GM23248 (cell line): ENCODE measurements at regions not wholly inside any gene's neighbourhood (a gene's known extent, or its start where the extent isn't known, plus 50 kb on each side); places are given as distances from the start of the nearest gene placed in this dataset.

ENCODE experiments used
- DNase-seq: peaks from one replicate; pipeline ENCODE4 v3.0.0-alpha.2; 2015
- H2AFZ ChIP-seq: fragments of 200-600 bp; sonication (generic); 2 replicates; pipeline ENCODE4 v1.6.1; 2016; ENCODE audit warnings: antibody characterized with exemption
- H3F3A ChIP-seq: fragments of 200-600 bp; sonication (generic); 2 replicates; pipeline ENCODE4 v1.6.1; 2016; ENCODE audit warnings: mild to moderate bottlenecking, antibody characterized with exemption, mixed run types; ENCODE audit not compliant: insufficient read depth
- H3K27ac ChIP-seq: fragments of 200-600 bp; sonication (generic); 2 replicates; pipeline ENCODE4 v1.5.1; 2016; ENCODE audit warnings: mild to moderate bottlenecking
- H3K27me3 ChIP-seq: fragments of 200-600 bp; sonication (generic); replicated peaks from 2 replicates; pipeline ENCODE4 v1.6.1; 2016; ENCODE audit warnings: mild to moderate bottlenecking; ENCODE audit not compliant: insufficient read depth
- H3K36me3 ChIP-seq: fragments of 200-600 bp; sonication (generic); 2 replicates; pipeline ENCODE4 v1.6.1; 2016; ENCODE audit warnings: low read depth, mild to moderate bottlenecking
- H3K4me1 ChIP-seq: fragments of 200-600 bp; sonication (generic); 2 replicates; pipeline ENCODE4 v1.6.1; 2016; ENCODE audit warnings: mild to moderate bottlenecking; ENCODE audit not compliant: insufficient read depth
- H3K4me2 ChIP-seq: fragments of 200-600 bp; sonication (generic); one replicate; pipeline ENCODE4 v1.6.1; 2016; ENCODE audit warnings: mild to moderate bottlenecking; ENCODE audit not compliant: unreplicated experiment
- H3K4me3 ChIP-seq: fragments of 200-600 bp; sonication (generic); 2 replicates; pipeline ENCODE4 v1.5.1; 2016; ENCODE audit warnings: mild to moderate bottlenecking
- H3K79me2 ChIP-seq: fragments of 200-600 bp; sonication (generic); 2 replicates; pipeline ENCODE4 v1.6.1; 2016; ENCODE audit warnings: mild to moderate bottlenecking; ENCODE audit not compliant: insufficient read depth
- H3K9ac ChIP-seq: fragments of 200-600 bp; sonication (generic); 2 replicates; pipeline ENCODE4 v1.6.1; 2016; ENCODE audit warnings: mild to moderate bottlenecking
- H3K9me2 ChIP-seq: fragments of 200-600 bp; sonication (generic); 2 replicates; pipeline ENCODE4 v1.6.1; 2016; ENCODE audit warnings: mixed run types, mild to moderate bottlenecking, moderate library complexity; ENCODE audit not compliant: insufficient read depth
- H3K9me3 ChIP-seq: fragments of 200-600 bp; sonication (generic); one replicate; pipeline ENCODE4 v1.6.1; 2017; ENCODE audit warnings: low read depth
- H4K20me1 ChIP-seq: fragments of 200-600 bp; sonication (generic); 2 replicates; pipeline ENCODE4 v1.6.0; 2016; ENCODE audit not compliant: insufficient read depth
- EZH2 ChIP-seq: fragments of 200-600 bp; sonication (generic); IDR thresholded peaks from 2 replicates; pipeline ENCODE4 v1.6.1; 2018; ENCODE audit warnings: antibody characterized with exemption, mild to moderate bottlenecking; ENCODE audit not compliant: insufficient read depth, poor library complexity, severe bottlenecking
- EZH2phosphoT487 ChIP-seq: fragments of 200-600 bp; sonication (generic); IDR thresholded peaks from 2 replicates; pipeline ENCODE4 v1.6.1; 2018; ENCODE audit warnings: antibody characterized with exemption, moderate library complexity, mild to moderate bottlenecking, low read depth; ENCODE audit not compliant: insufficient read depth
- WGBS, 2 experiments: methylation state at CpG; one replicate each; pipeline ENCODE4 v1.1.6; 2015 to 2017; ENCODE audit warnings: low lambda C conversion rate in 2 of 2, low coverage in 1 of 2; ENCODE audit errors: missing lambda C conversion rate in 2 of 2; 5-methylcytosine and 5-hydroxymethylcytosine counted together
- in situ Hi-C: fragments of 300-500 bp; cut with MboI; formaldehyde crosslinking; loops from 2 replicates; pipeline ENCODE4 v1.15.0; 2020

DNA sequence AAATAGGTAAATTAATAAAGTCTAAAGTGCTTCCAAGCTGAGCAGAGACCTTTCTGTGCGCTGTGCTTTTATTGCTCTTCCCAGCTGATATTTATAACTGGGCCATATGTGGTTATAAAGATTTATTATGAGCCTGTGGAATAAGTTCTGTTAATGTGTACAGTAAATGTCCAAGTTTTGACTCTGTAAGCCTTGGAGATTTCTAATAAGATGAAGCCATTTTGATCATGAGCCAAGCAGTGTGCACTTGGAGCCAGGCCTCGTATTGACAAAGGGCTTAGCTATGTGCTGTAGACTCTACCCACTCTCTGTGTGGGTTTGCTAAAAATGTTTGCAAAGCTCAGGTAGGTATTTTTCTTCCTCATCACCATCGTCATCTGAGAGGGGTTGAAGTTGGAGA lies 361.1 kb downstream of the FOXA2 start:
- Histone ChIP-seq H3K79me2 (no peaks in the 10 kb centered on the region), H3K4me2 (no peak overlapping the region), H3K4me3 (no peak overlapping the region), H3K9me2 (no peaks in the 10 kb centered on the region), H3F3A (no peaks in the 10 kb centered on the region), H3K27me3 (no peaks in the 10 kb centered on the region), H3K4me1 (no peaks in the 10 kb centered on the region), H3K27ac (no peak overlapping the region), H3K9me3 (no peaks in the 10 kb centered on the region), H4K20me1 (no peaks in the 10 kb centered on the region), H3K9ac (no peak overlapping the region), H3K36me3 (no peaks in the 10 kb centered on the region), H2AFZ (no peak overlapping the region)
- 29 to 43% methylated on average over 3 of the region's 3 CpGs for WGBS, 2 experiments
- DNase-seq, result no peak
- in situ Hi-C loops, result no loop called here
- TF ChIP-seq EZH2phosphoT487 (no peak), EZH2 (no peak)

DNA sequence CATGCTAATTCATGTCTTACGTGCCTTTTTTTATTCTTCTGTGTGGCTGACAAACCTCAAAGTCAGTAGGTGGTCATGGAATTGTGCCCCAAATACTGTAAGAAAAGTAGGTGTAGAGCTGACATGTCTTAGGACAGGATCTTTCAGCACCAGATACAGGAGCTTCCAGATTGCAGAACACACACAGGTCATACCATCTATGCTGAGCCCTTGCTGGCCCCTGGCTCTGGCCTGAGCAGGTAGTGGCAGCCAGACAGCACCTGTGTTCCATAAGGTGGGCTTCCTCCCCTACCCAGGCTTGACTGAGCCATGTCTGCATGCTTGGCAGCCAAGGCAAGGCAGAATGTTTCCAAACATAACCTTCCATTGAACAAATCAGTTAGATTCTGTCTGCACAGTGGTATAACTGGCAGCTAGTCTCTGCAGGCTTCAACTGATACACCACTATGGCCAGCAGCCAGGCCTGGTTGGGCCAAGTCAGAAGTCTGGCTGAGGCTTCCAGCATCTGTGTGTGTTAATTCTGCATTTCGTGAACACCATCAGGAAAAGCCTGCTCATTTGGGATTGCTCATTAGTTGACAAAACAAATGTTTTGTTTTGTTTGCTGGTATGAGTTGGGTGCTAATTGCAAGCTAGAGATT lies 366.5 kb downstream of the FOXA2 start:
- Histone ChIP-seq H3K4me2 (no peak overlapping the region), H3K9me3 (no peaks in the 10 kb centered on the region), H3K27ac (no peak overlapping the region), H3K36me3 (no peaks in the 10 kb centered on the region), H4K20me1 (no peaks in the 10 kb centered on the region), H2AFZ (no peak overlapping the region), H3K27me3 (no peaks in the 10 kb centered on the region), H3F3A (no peaks in the 10 kb centered on the region), H3K9me2 (no peaks in the 10 kb centered on the region), H3K79me2 (no peaks in the 10 kb centered on the region), H3K9ac (no peak overlapping the region), H3K4me1 (no peaks in the 10 kb centered on the region), H3K4me3 (no peak overlapping the region)
- in situ Hi-C loops, result no loop called here
- TF ChIP-seq EZH2phosphoT487, result no peak
- TF ChIP-seq EZH2, result no peak
- 2 to 3% methylated on average over 2 of the region's 2 CpGs for WGBS, 2 experiments
- no peak for DNase-seq

GRCh38 chr20:22216984-22217383 lies 367.4 kb downstream of the FOXA2 start:
- H3K9ac ChIP-seq, result no peak overlapping the region
- WGBS, 2 experiments, result 46 to 53% methylated on average over 11 of the region's 11 CpGs

GRCh38 chr20:22214296-22214695 lies 370.1 kb downstream of the FOXA2 start:
- DNase-seq, result no peak
- H3K36me3 ChIP-seq, result no peaks in the 10 kb centered on the region
- 24 to 27% methylated on average over 3 of the region's 3 CpGs for WGBS, 2 experiments

More at GRCh38 chr20:22216984-22217383, 367.4 kb downstream of the FOXA2 start:
- H3K79me2 ChIP-seq, result no peaks in the 10 kb centered on the region
- no peaks in the 10 kb centered on the region for H3K27me3 ChIP-seq
- H3K36me3 ChIP-seq, result no peaks in the 10 kb centered on the region
- no peaks in the 10 kb centered on the region for H3K4me1 ChIP-seq
- in situ Hi-C loops, result no loop called here
- no peaks in the 10 kb centered on the region for H3F3A ChIP-seq
- no peak for DNase-seq
- TF ChIP-seq EZH2phosphoT487 (no peak), EZH2 (no peak)
- H3K4me2 ChIP-seq, result no peak overlapping the region
- H4K20me1 ChIP-seq, result no peaks in the 10 kb centered on the region
- no peak overlapping the region for H3K4me3 ChIP-seq
- no peaks in the 10 kb centered on the region for H3K9me2 ChIP-seq
- H3K9me3 ChIP-seq, result no peaks in the 10 kb centered on the region
- no peak overlapping the region for H3K27ac ChIP-seq
- no peak overlapping the region for H2AFZ ChIP-seq

GRCh38 chr20:22213271-22213670 lies 371.1 kb downstream of the FOXA2 start:
- no peak overlapping the region for H3K4me3 ChIP-seq
- H3K4me1 ChIP-seq, result no peaks in the 10 kb centered on the region
- H3K36me3 ChIP-seq, result no peaks in the 10 kb centered on the region
- H3K27ac ChIP-seq, result no peak overlapping the region
- 3% methylated on average over 4 of the region's 4 CpGs for WGBS, 2 experiments
- H3K79me2 ChIP-seq, result no peaks in the 10 kb centered on the region
- H2AFZ ChIP-seq, result no peak overlapping the region
- H3K9me3 ChIP-seq, result no peaks in the 10 kb centered on the region
- in situ Hi-C loops, result no loop called here
- TF ChIP-seq EZH2 (no peak), EZH2phosphoT487 (no peak)
- no peaks in the 10 kb centered on the region for H4K20me1 ChIP-seq
- no peak overlapping the region for H3K9ac ChIP-seq
- H3F3A ChIP-seq, result no peaks in the 10 kb centered on the region
- DNase-seq, result no peak
- no peaks in the 10 kb centered on the region for H3K9me2 ChIP-seq
- H3K4me2 ChIP-seq, result no peak overlapping the region
- no peaks in the 10 kb centered on the region for H3K27me3 ChIP-seq

More at GRCh38 chr20:22214296-22214695, 370.1 kb downstream of the FOXA2 start:
- no peak for TF ChIP-seq EZH2phosphoT487
- Histone ChIP-seq H3K27ac (no peak overlapping the region), H3K4me2 (no peak overlapping the region), H3K4me1 (no peaks in the 10 kb centered on the region), H3K9me3 (no peaks in the 10 kb centered on the region), H3K4me3 (no peak overlapping the region), H3K27me3 (no peaks in the 10 kb centered on the region), H4K20me1 (no peaks in the 10 kb centered on the region), H3K79me2 (no peaks in the 10 kb centered on the region), H3K9ac (no peak overlapping the region), H3K9me2 (no peaks in the 10 kb centered on the region), H3F3A (no peaks in the 10 kb centered on the region), H2AFZ (no peak overlapping the region)
- in situ Hi-C loops, result no loop called here
